GM23338 (cell line): ENCODE measurements at regions not wholly inside any gene's neighbourhood (a gene's known extent, or its start where the extent isn't known, plus 50 kb on each side); places are given as distances from the start of the nearest gene placed in this dataset.

Experiments
- ATAC-seq: fragments of 200-7000 bp; cut with Tn5 transposase; 3 replicates; pipeline ENCODE4 v1.9.1; 2020
- DNase-seq: peaks from one replicate; pipeline ENCODE4 v3.0.0-alpha.2; 2015; ENCODE audit warnings: low spot score
- H2AFZ ChIP-seq: fragments of 200-600 bp; sonication (generic); 2 replicates; pipeline ENCODE4 v1.8.0; 2016; ENCODE audit warnings: antibody characterized with exemption, mild to moderate bottlenecking, moderate library complexity
- H3F3A ChIP-seq: fragments of 200-600 bp; sonication (generic); replicated peaks from 2 replicates; pipeline ENCODE4 v1.8.0; 2017; ENCODE audit warnings: antibody characterized with exemption, mixed run types, low read depth
- H3K27ac ChIP-seq: fragments of 200-600 bp; sonication (generic); 2 replicates; pipeline ENCODE4 v1.6.1; 2016; ENCODE audit warnings: low read depth
- H3K27me3 ChIP-seq: fragments of 200-600 bp; sonication (generic); 2 replicates; pipeline ENCODE4 v1.8.0; 2016; ENCODE audit warnings: mild to moderate bottlenecking, mixed run types, moderate library complexity; ENCODE audit not compliant: insufficient read depth
- H3K36me3 ChIP-seq: fragments of 200-600 bp; sonication (generic); 2 replicates; pipeline ENCODE4 v1.8.0; 2016; ENCODE audit warnings: mild to moderate bottlenecking; ENCODE audit not compliant: insufficient read depth
- H3K4me1 ChIP-seq: fragments of 200-600 bp; sonication (generic); 2 replicates; pipeline ENCODE4 v1.8.0; 2016; ENCODE audit warnings: mild to moderate bottlenecking, moderate library complexity; ENCODE audit not compliant: insufficient read depth
- H3K4me2 ChIP-seq: fragments of 200-600 bp; sonication (generic); 2 replicates; pipeline ENCODE4 v1.7.1; 2017; ENCODE audit warnings: mixed run types
- H3K4me3 ChIP-seq: fragments of 200-600 bp; sonication (generic); 2 replicates; pipeline ENCODE4 v1.6.1; 2016; ENCODE audit warnings: mixed run types
- H3K79me2 ChIP-seq: fragments of 200-600 bp; sonication (generic); replicated peaks from 2 replicates; pipeline ENCODE4 v1.8.0; 2017; ENCODE audit warnings: mild to moderate bottlenecking; ENCODE audit not compliant: insufficient read depth
- H3K9me2 ChIP-seq: fragments of 200-600 bp; sonication (generic); 2 replicates; pipeline ENCODE4 v1.8.0; 2017; ENCODE audit not compliant: insufficient read depth
- H4K20me1 ChIP-seq: fragments of 200-600 bp; sonication (generic); replicated peaks from 2 replicates; pipeline ENCODE4 v1.8.0; 2017; ENCODE audit warnings: mild to moderate bottlenecking; ENCODE audit not compliant: insufficient read depth
- H3K27ac Mint-ChIP-seq: 2 replicates; pipeline ENCODE4 v1.8.0; 2020; ENCODE audit warnings: inconsistent platforms, mild to moderate bottlenecking, moderate library complexity, mixed read lengths
- H3K27me3 Mint-ChIP-seq: 3 replicates; pipeline ENCODE4 v1.8.0; 2022; ENCODE audit warnings: low read depth, mild to moderate bottlenecking, moderate library complexity, mixed read lengths, inconsistent platforms; ENCODE audit not compliant: insufficient read depth, poor library complexity
- H3K36me3 Mint-ChIP-seq: 3 replicates; pipeline ENCODE4 v1.8.0; 2021; ENCODE audit warnings: low read depth, mild to moderate bottlenecking, inconsistent platforms, moderate library complexity, mixed read lengths
- H3K4me1 Mint-ChIP-seq: 3 replicates; pipeline ENCODE4 v1.8.0; 2020; ENCODE audit warnings: mild to moderate bottlenecking, inconsistent platforms, mixed read lengths
- H3K4me3 Mint-ChIP-seq: 3 replicates; pipeline ENCODE4 v1.8.0; 2021; ENCODE audit warnings: moderate library complexity, mild to moderate bottlenecking, inconsistent platforms, mixed read lengths
- H3K9me3 Mint-ChIP-seq: 3 replicates; pipeline ENCODE4 v1.8.0; 2020; ENCODE audit warnings: moderate library complexity, mild to moderate bottlenecking, inconsistent platforms, mixed read lengths
- CREB1 ChIP-seq: fragments of 250-450 bp; sonication (Bioruptor Pico); IDR thresholded peaks from 2 replicates; pipeline ENCODE4 v1.5.0; 2020; ENCODE audit warnings: low read depth, mild to moderate bottlenecking, moderate library complexity
- CTCF ChIP-seq, 2 experiments: fragments of 200-600 bp in 1 of 2; sonication (generic) in 1 of 2; conservative IDR thresholded peaks; 2 replicates each; pipeline versions ENCODE4 v1.5.1 to v1.6.1; 2016 to 2017; ENCODE audit warnings: antibody characterized with exemption in 2 of 2, low read depth in 2 of 2, mild to moderate bottlenecking in 2 of 2, moderate library complexity in 1 of 2
- ETS1 ChIP-seq: IDR thresholded peaks from 2 replicates; pipeline ENCODE4 v1.6.1; 2016; ENCODE audit warnings: antibody characterized with exemption
- EZH2phosphoT487 ChIP-seq: fragments of 200-600 bp; sonication (generic); IDR thresholded peaks from one replicate; pipeline ENCODE4 v1.8.1; 2018; ENCODE audit warnings: antibody characterized with exemption; ENCODE audit not compliant: unreplicated experiment
- NANOG ChIP-seq: IDR thresholded peaks from 2 replicates; pipeline ENCODE4 v1.6.1; 2016; ENCODE audit warnings: antibody characterized with exemption, borderline replicate concordance
- POLR2AphosphoS5 ChIP-seq: IDR thresholded peaks from 2 replicates; pipeline ENCODE4 v1.6.1; 2016; ENCODE audit warnings: antibody characterized with exemption, low read depth
- REST ChIP-seq: IDR thresholded peaks from one replicate; pipeline ENCODE4 v1.6.1; 2018; ENCODE audit warnings: antibody characterized with exemption; ENCODE audit not compliant: unreplicated experiment
- STAT1 ChIP-seq: IDR thresholded peaks from one replicate; pipeline ENCODE4 v1.6.1; 2016; ENCODE audit warnings: antibody characterized with exemption; ENCODE audit not compliant: unreplicated experiment
- ZNF114 ChIP-seq: fragments of 250-450 bp; sonication (Bioruptor Pico); IDR thresholded peaks from 2 replicates; pipeline ENCODE4 v1.5.0; 2020; ENCODE audit warnings: mild to moderate bottlenecking, moderate library complexity
- ZNF331 ChIP-seq: fragments of 250-450 bp; sonication (Bioruptor Pico); IDR thresholded peaks from 2 replicates; pipeline ENCODE4 v1.5.0; 2020; ENCODE audit warnings: low read depth, mild to moderate bottlenecking, moderate library complexity
- ZNF462 ChIP-seq: fragments of 250-450 bp; sonication (Bioruptor Pico); IDR thresholded peaks from 2 replicates; pipeline ENCODE4 v1.5.0; 2020; ENCODE audit warnings: mild to moderate bottlenecking, moderate library complexity

GRCh38 chr7:86953219-86953618 lies 106.2 kb downstream of the ELAPOR2 start (continued):
- TF ChIP-seq ZNF462 (CRISPR knock-in tag), result no peak
- no peak for TF ChIP-seq CREB1 (CRISPR knock-in tag)
- TF ChIP-seq ETS1, result no peak
- TF ChIP-seq STAT1, result no peak
- no peak for TF ChIP-seq CTCF (conservative IDR thresholded peaks at IDR 0.05; ENCODE audit: low read depth in 2 of 2)
- TF ChIP-seq EZH2phosphoT487, result no peak

GRCh38 chr7:86951895-86952294 lies 107.6 kb downstream of the ELAPOR2 start:
- Histone ChIP-seq H3K79me2 (peaks cover 41% of the 10 kb centered on the region), H3K4me3 (no peak overlapping the region), H2AFZ (no peak overlapping the region), H3K27me3 (no peaks in the 10 kb centered on the region), H3F3A (no peaks in the 10 kb centered on the region), H3K27ac (no peak overlapping the region), H4K20me1 (no peaks in the 10 kb centered on the region; the same call in 1 of the 2 replicates), H3K4me2 (no peak overlapping the region), H3K4me1 (peaks cover 33% of the 10 kb centered on the region), H3K9me2 (no peaks in the 10 kb centered on the region), H3K36me3 (no peaks in the 10 kb centered on the region)
- no peak overlapping the region for H3K4me3 Mint-ChIP-seq
- DNase-seq (no peak), ATAC-seq (no peak)
- peaks cover 34% of the 10 kb centered on the region for H3K4me1 Mint-ChIP-seq
- no peaks in the 10 kb centered on the region for H3K27me3 Mint-ChIP-seq
- no peak for TF ChIP-seq POLR2AphosphoS5
- TF ChIP-seq EZH2phosphoT487, result no peak
- TF ChIP-seq STAT1, result no peak
- TF ChIP-seq NANOG, result no peak
- no peak for TF ChIP-seq ZNF331
- TF ChIP-seq REST, result no peak
- no peak for TF ChIP-seq ZNF114 (CRISPR knock-in tag)
- H3K36me3 Mint-ChIP-seq, result no peaks in the 10 kb centered on the region
- no peak overlapping the region for H3K27ac Mint-ChIP-seq
- no peaks in the 10 kb centered on the region for H3K9me3 Mint-ChIP-seq
